ENCODE measurements at regions not wholly inside any gene's neighbourhood (a gene's known extent, or its start where the extent isn't known, plus 50 kb on each side); places are given as distances from the start of the nearest gene placed in this dataset.

DNA sequence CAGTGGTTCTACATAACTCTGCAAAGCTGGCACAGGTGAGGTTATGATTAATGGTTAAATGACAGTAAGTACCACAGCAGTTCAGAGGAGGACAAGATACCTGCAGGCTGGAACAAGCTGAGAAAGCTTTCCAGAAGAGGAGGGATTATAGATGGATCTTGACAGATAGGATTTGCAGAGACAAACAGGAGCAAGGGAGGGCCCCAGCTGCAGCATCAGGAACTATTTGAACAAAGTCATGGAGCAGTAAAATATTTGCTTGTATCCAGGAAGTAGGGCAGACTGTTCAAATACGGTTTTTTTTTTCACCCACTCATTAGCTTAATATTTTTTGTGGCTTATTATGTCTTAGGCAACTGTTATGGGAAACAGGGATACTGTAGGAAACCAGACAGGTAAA lies 144.4 kb upstream of the MAN1A1 start:
- TF ChIP-seq, protein P1, sequence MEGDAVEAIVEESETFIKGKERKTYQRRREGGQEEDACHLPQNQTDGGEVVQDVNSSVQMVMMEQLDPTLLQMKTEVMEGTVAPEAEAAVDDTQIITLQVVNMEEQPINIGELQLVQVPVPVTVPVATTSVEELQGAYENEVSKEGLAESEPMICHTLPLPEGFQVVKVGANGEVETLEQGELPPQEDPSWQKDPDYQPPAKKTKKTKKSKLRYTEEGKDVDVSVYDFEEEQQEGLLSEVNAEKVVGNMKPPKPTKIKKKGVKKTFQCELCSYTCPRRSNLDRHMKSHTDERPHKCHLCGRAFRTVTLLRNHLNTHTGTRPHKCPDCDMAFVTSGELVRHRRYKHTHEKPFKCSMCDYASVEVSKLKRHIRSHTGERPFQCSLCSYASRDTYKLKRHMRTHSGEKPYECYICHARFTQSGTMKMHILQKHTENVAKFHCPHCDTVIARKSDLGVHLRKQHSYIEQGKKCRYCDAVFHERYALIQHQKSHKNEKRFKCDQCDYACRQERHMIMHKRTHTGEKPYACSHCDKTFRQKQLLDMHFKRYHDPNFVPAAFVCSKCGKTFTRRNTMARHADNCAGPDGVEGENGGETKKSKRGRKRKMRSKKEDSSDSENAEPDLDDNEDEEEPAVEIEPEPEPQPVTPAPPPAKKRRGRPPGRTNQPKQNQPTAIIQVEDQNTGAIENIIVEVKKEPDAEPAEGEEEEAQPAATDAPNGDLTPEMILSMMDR (IDR thresholded peaks at IDR 0.05) = no peak
- TF ChIP-seq, protein P2, sequence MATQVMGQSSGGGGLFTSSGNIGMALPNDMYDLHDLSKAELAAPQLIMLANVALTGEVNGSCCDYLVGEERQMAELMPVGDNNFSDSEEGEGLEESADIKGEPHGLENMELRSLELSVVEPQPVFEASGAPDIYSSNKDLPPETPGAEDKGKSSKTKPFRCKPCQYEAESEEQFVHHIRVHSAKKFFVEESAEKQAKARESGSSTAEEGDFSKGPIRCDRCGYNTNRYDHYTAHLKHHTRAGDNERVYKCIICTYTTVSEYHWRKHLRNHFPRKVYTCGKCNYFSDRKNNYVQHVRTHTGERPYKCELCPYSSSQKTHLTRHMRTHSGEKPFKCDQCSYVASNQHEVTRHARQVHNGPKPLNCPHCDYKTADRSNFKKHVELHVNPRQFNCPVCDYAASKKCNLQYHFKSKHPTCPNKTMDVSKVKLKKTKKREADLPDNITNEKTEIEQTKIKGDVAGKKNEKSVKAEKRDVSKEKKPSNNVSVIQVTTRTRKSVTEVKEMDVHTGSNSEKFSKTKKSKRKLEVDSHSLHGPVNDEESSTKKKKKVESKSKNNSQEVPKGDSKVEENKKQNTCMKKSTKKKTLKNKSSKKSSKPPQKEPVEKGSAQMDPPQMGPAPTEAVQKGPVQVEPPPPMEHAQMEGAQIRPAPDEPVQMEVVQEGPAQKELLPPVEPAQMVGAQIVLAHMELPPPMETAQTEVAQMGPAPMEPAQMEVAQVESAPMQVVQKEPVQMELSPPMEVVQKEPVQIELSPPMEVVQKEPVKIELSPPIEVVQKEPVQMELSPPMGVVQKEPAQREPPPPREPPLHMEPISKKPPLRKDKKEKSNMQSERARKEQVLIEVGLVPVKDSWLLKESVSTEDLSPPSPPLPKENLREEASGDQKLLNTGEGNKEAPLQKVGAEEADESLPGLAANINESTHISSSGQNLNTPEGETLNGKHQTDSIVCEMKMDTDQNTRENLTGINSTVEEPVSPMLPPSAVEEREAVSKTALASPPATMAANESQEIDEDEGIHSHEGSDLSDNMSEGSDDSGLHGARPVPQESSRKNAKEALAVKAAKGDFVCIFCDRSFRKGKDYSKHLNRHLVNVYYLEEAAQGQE (IDR thresholded peaks at IDR 0.05; ENCODE audit: insufficient read depth in 1 of 2, low read depth in 2 of 2, low read length in 1 of 2) = no peak
